Heart right ventricle (tissue), 16 donors: ENCODE measurements at regions not wholly inside any gene's neighbourhood (a gene's known extent, or its start where the extent isn't known, plus 50 kb on each side); places are given as distances from the start of the nearest gene placed in this dataset.

Experiments used
- ATAC-seq, 8 donors: fragments of 200-7000 bp; cut with Tn5 transposase; one replicate each; pipeline ENCODE4 v1.9.1; 2020; ENCODE audit warnings: mild to moderate bottlenecking in 8 of 8, moderate library complexity in 8 of 8, moderate number of reproducible peaks in 1 of 8
- DNase-seq, 2 donors: peaks; one replicate each; pipeline ENCODE4 v3.0.0-alpha.2; 2020
- H3K27ac ChIP-seq, 10 donors: fragments of 200-600 bp; sonication (generic) in 2 of 10; one replicate each; pipeline versions ENCODE4 v1.5.0 to v1.8.0; 2020 to 2022; ENCODE audit warnings: mild to moderate bottlenecking in 3 of 10
- H3K27me3 ChIP-seq, 7 donors: fragments of 200-600 bp; one replicate each; pipeline ENCODE4 v1.8.0; 2021 to 2022; ENCODE audit warnings: mild to moderate bottlenecking in 2 of 7
- H3K36me3 ChIP-seq, 9 donors: fragments of 200-600 bp; sonication (generic) in 1 of 9; one replicate each; pipeline versions ENCODE4 v1.5.0 to v1.8.0; 2020 to 2022; ENCODE audit warnings: mild to moderate bottlenecking in 2 of 9
- H3K4me1 ChIP-seq, 9 donors: fragments of 200-600 bp; sonication (generic) in 1 of 9; one replicate each; pipeline versions ENCODE4 v1.5.0 to v1.8.0; 2020 to 2022; ENCODE audit warnings: mild to moderate bottlenecking in 4 of 9
- H3K4me3 ChIP-seq, 10 donors: fragments of 200-600 bp; sonication (generic) in 2 of 10; one replicate each; pipeline versions ENCODE4 v1.5.0 to v1.8.0; 2020 to 2022; ENCODE audit warnings: mild to moderate bottlenecking in 7 of 10, moderate library complexity in 2 of 10
- H3K9me3 ChIP-seq, 11 donors: fragments of 200-600 bp in 10 of 11; sonication (generic) in 2 of 11; one replicate each; pipeline versions ENCODE4 v1.5.0 to v1.8.0; 2013 to 2022; ENCODE audit warnings: mild to moderate bottlenecking in 2 of 11, control low read depth in 1 of 11, moderate library complexity in 1 of 11
- WGBS, 2 donors: extraction: QIAGEN DNeasy Blood & Tissue Kit; methylation state at CpG; one replicate each; pipeline ENCODE4 v1.1.7; 2013; ENCODE audit warnings: inconsistent platforms in 1 of 2; 5-methylcytosine and 5-hydroxymethylcytosine counted together
- intact Hi-C, 10 donors: fragments of 100-400 bp; cut with DNase I; formaldehyde crosslinking; loops; one replicate each; pipeline versions ENCODE4 v1.11.1 to v1.14.2; 2022
- TF ChIP-seq, protein P1 (sequence below), 9 donors: fragments of 200-600 bp; sonication (generic) in 2 of 9; IDR thresholded peaks; one replicate each; pipeline versions ENCODE4 v1.5.0 to v1.8.0; 2021 to 2022; ENCODE audit warnings: antibody characterized with exemption in 9 of 9, mild to moderate bottlenecking in 5 of 9, moderate library complexity in 1 of 9
- donor health status: Arrhythmogenic right ventricular cardiomyopathy.
- donor health status: ischemic (EF 13 %, LVEDD 7.1; RV severe dilation, severe dysfunction).
- donor health status: healthy with polysubstance abuse.
- donor health status: DM: no; HTN: yes; CAD: no.
- donor health status: DM: no; HTN: no; CAD: no.
- donor health status: ischemic (EF 25% LVEDD 6.9; RV normal size, moderate dysfunction).
- donor health status: ischemic (EF 25% LVEDD 5.7; RV mildly dilated, moderate dysfunction).
- donor health status: healthy.
- donor health status: DM: yes; HTN: yes; CAD: no.
- donor health status: Ischemic cardiomyopathy.
- donor health status: ischemic (EF 35%, LVEDD 5.7; RV mildly dilated, moderate dysfunction).
- donor health status: nonischemic (EF 11% LVEDD 7.7; RV severe dilation, severe dysfunction).
- donor health status: DM: yes; HTN: yes; CAD: no.
- donor health status: PGD.
- donor health status: ischemic (EF 29% LVEDD 5.4; RV normal size, mild dysfunction).
- donor health status: nonischemic (EF 23%, LVEDD 6.1; RV moderate dilation, normal function).

DNA sequence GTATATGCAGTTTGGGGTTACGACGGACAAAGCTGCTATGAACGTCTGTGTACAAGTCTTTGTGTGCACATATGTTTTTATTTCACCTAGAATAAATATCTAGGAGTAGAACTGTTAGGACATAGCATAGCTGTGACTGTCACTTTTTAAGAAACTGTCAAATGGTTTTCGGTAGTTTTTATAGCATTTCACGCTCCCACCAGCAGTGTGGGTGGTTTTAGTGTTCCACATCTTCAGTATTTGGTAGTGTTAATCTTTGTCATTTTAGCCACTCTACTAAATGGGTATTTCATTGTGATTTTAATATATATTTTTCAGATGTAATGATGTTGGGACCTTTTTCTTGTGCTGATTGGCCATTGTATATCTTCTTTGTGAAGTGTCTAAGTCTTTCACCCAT lies 109.1 kb upstream of the BCAT1 start:
- Histone ChIP-seq H3K27ac (no peak overlapping the region), H3K36me3 (peaks cover 0 to 4% (median 0%) of the 10 kb centered on the region in 9 donors), H3K9me3 (no peaks in the 10 kb centered on the region), H3K27me3 (no peaks in the 10 kb centered on the region), H3K4me3 (no peak overlapping the region), H3K4me1 (peaks cover 0 to 45% (median 0%) of the 10 kb centered on the region in 9 donors)
- 93 to 94% methylated on average over 5 of the region's 5 CpGs for WGBS, 2 donors
- TF ChIP-seq, protein P1, sequence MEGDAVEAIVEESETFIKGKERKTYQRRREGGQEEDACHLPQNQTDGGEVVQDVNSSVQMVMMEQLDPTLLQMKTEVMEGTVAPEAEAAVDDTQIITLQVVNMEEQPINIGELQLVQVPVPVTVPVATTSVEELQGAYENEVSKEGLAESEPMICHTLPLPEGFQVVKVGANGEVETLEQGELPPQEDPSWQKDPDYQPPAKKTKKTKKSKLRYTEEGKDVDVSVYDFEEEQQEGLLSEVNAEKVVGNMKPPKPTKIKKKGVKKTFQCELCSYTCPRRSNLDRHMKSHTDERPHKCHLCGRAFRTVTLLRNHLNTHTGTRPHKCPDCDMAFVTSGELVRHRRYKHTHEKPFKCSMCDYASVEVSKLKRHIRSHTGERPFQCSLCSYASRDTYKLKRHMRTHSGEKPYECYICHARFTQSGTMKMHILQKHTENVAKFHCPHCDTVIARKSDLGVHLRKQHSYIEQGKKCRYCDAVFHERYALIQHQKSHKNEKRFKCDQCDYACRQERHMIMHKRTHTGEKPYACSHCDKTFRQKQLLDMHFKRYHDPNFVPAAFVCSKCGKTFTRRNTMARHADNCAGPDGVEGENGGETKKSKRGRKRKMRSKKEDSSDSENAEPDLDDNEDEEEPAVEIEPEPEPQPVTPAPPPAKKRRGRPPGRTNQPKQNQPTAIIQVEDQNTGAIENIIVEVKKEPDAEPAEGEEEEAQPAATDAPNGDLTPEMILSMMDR (IDR thresholded peaks at IDR 0.05) = no peak
- no peak for ATAC-seq
- no peak for DNase-seq
- intact Hi-C loops = no loop called here

DNA sequence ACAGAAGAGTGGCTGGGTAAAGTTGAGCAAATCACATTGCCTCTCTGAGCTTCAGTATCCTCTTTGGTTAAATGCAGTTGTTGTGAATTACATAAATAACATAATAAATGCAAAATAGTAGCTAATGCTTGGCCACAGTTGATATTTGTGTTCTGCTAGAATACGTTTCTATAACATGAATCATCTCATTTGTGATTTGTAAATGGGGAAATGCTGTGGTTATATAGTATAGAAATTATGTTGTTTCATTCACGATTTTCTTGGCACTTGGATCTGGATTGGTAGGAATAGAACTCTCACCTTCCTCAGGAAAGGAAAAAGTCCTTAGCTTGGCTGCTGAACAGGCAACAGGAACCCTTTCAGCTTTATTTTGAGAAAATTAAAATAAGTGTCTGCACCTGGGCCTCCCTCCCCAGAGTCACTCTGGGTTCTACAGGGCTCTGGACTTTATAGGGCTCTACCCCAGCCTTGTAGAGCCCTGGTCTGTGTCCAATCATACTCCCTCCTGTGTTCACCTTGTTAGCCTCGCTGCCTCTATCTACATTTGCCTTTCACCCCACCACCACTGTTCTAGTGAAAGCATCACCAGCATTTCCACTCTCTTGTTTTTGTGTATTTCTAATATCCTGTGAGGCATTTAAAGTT lies 107.7 kb upstream of the BCAT1 start:
- H3K27ac ChIP-seq = no peak overlapping the region

DNA sequence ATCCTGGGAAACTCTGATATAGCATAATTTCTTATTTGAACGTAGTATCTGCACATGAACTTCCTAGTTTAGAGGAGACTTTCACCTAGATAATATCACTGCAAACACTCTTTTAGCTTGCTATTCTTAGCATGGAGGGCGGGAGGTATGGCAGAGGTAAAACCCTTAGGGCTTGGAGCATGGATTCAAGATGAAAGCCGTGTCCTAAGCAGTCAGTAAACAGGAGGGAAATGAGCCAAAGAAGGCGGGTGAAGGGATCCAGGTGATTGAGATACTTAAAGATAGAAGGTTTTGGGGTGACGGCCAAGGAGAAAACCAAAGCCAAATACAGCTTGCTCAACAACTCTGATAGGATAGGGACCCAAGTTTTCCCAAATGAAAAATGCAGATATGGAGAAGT lies 107.1 kb upstream of the BCAT1 start:
- Histone ChIP-seq H3K4me1 (peaks cover 0 to 53% (median 0%) of the 10 kb centered on the region in 9 donors), H3K4me3 (peak overlapping the region in 1 of 10 donors; percentile 3), H3K9me3 (no peaks in the 10 kb centered on the region), H3K36me3 (no peaks in the 10 kb centered on the region), H3K27ac (no peak overlapping the region), H3K27me3 (no peaks in the 10 kb centered on the region)
- no peak for DNase-seq
- intact Hi-C loops = no loop called here
- 57 to 62% methylated on average over 5 of the region's 5 CpGs for WGBS, 2 donors
- TF ChIP-seq, protein P1 (IDR thresholded peaks at IDR 0.05) = no peak
- no peak for ATAC-seq

More for the DNA sequence above, 107.7 kb upstream of the BCAT1 start:
- 79 to 81% methylated on average over 3 of the region's 3 CpGs for WGBS, 2 donors
- Histone ChIP-seq H3K36me3 (no peaks in the 10 kb centered on the region), H3K4me1 (peaks cover 0 to 48% (median 0%) of the 10 kb centered on the region in 9 donors), H3K27me3 (no peaks in the 10 kb centered on the region), H3K4me3 (no peak overlapping the region), H3K9me3 (no peaks in the 10 kb centered on the region)
- DNase-seq = no peak
- TF ChIP-seq, protein P1 (IDR thresholded peaks at IDR 0.05) = no peak
- ATAC-seq = no peak
- intact Hi-C loops = no loop called here

DNA sequence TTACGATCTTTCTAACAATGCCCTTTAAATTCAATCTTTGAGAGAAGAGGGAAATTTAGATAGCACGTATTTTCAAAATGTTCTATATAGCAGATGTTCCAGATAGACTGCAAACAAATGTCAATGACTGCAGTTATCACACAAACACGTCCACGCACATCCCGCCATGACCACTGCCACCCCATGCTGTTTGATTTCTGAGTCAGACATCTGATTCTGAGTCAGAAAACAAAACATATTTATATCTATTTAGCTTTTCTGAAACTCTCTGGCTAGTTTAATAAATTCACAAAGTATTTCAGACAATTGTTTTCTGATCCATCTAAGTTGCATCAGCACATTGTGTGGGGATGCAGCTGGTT lies 105.9 kb upstream of the BCAT1 start:
- ATAC-seq = no peak
- Histone ChIP-seq H3K4me1 (peaks cover 0 to 57% (median 0%) of the 10 kb centered on the region in 9 donors), H3K9me3 (no peaks in the 10 kb centered on the region), H3K27me3 (no peaks in the 10 kb centered on the region), H3K4me3 (peak overlapping the region in 6 of 10 donors; percentile 9 to 64 (median 48)), H3K36me3 (no peaks in the 10 kb centered on the region), H3K27ac (peak overlapping the region in 2 of 10 donors; percentile 60 to 95)
- WGBS, 2 donors = 65 to 80% methylated on average over 5 of the region's 5 CpGs
- intact Hi-C loops = no loop called here
- no peak for DNase-seq
- TF ChIP-seq, protein P1 (IDR thresholded peaks at IDR 0.05) = no peak
